ENCODE measurements at regions not wholly inside any gene's neighbourhood (a gene's known extent, or its start where the extent isn't known, plus 50 kb on each side); places are given as distances from the start of the nearest gene placed in this dataset.

DNA sequence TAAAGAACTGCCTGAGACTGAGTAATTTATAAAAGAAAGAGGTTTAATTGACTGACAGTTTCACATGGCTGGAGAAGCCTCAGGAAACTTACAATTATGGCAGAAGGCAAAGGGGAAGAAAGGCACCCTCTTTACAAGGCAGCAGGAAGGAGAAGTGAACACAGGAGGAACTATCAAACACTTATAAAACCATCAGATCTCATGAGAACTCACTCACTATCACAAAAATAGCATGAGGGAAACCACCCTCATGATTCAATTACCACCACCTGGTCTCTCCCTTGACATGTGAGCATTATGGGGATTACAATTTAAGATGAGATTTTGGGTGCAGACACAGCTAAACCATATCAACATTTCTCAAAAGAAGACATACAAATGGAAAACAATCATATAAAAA is 266.3 kb downstream of the EPM2A start:
- H3K9me3 Mint-ChIP-seq, result peaks cover 0 to 4% of the 10 kb centered on the region in 2 experiments; a peak in 2 of 5 replicates
- no peaks in the 10 kb centered on the region for H3K4me1 Mint-ChIP-seq
- H3K4me3 Mint-ChIP-seq, result no peak overlapping the region
- no peak overlapping the region for H3K27ac Mint-ChIP-seq
- no peaks in the 10 kb centered on the region for H3K36me3 Mint-ChIP-seq (ENCODE audit: insufficient read depth in 1 of 3, low read depth in 3 of 3)
- no peak overlapping the region for H4K5ac ChIP-seq (ENCODE audit: insufficient read length, low read depth, low read length)
- H2BK5ac ChIP-seq (ENCODE audit: insufficient read length, low read length), result no peak overlapping the region
- no peak overlapping the region for H3K9ac ChIP-seq (ENCODE audit: extremely low read depth, insufficient read length, low read length)
- no peaks in the 10 kb centered on the region for H3K79me2 ChIP-seq (ENCODE audit: insufficient read depth, low read length)
- no peaks in the 10 kb centered on the region for H3K9me3 ChIP-seq (ENCODE audit: control insufficient read depth, low read depth, low read length)
- H3K27me3 Mint-ChIP-seq (ENCODE audit: low read depth), result no peaks in the 10 kb centered on the region; the same call in 1 of the 2 replicates
- no peak overlapping the region for H3K4me2 ChIP-seq (ENCODE audit: insufficient read depth, insufficient read length, low read length)
- no peak overlapping the region for H2BK15ac ChIP-seq (ENCODE audit: low read depth, low read length)
- H4K8ac ChIP-seq (replicated peaks; ENCODE audit: insufficient read length, low read depth, low read length), result no peak overlapping the region
- no peak overlapping the region for H2BK12ac ChIP-seq (ENCODE audit: insufficient read length, low read depth, low read length)
- no peak overlapping the region for H3K56ac ChIP-seq (ENCODE audit: insufficient read length, low read depth, low read length)
- H3T11ph ChIP-seq (ENCODE audit: low read length), result no peak overlapping the region
- H3K4ac ChIP-seq (ENCODE audit: low read depth, low read length), result no peak overlapping the region
- no peaks in the 10 kb centered on the region for H3K27me3 ChIP-seq (ENCODE audit: insufficient read depth, low read length)
- no peak overlapping the region for H2BK20ac ChIP-seq (ENCODE audit: low read depth, low read length, poor library complexity, severe bottlenecking)
- H2BK120ac ChIP-seq (ENCODE audit: low read depth, low read length, poor library complexity, severe bottlenecking), result no peak overlapping the region
- H3K23ac ChIP-seq (ENCODE audit: insufficient read length, low read depth, low read length), result no peak overlapping the region
- no peak overlapping the region for H4K91ac ChIP-seq (ENCODE audit: insufficient read length, low read depth, low read length)
- H3K4me1 ChIP-seq (ENCODE audit: insufficient read depth, low read length), result no peaks in the 10 kb centered on the region
- H3K23me2 ChIP-seq (ENCODE audit: insufficient read length, low read depth, low read length, poor library complexity, severe bottlenecking), result no peaks in the 10 kb centered on the region
- H3K14ac ChIP-seq (ENCODE audit: insufficient read depth, low read length), result no peak overlapping the region
- H2AFZ ChIP-seq (ENCODE audit: low read length), result no peak overlapping the region
- no peaks in the 10 kb centered on the region for H4K20me1 ChIP-seq (ENCODE audit: control insufficient read depth, insufficient read depth, insufficient read length)
- H2AK5ac ChIP-seq (ENCODE audit: insufficient read length, low read length), result no peak overlapping the region
- TF ChIP-seq CTCF (conservative IDR thresholded peaks at IDR 0.05), result no peak
- H3K18ac ChIP-seq (ENCODE audit: insufficient read length, low read depth, low read length), result no peak overlapping the region
- DNase-seq, result no peak
- H3K79me1 ChIP-seq (ENCODE audit: insufficient read depth, low read depth, low read length, poor library complexity, severe bottlenecking), result no peaks in the 10 kb centered on the region
- no peak overlapping the region for H3K27ac ChIP-seq (ENCODE audit: insufficient read length, low read depth, low read length)

Data from H9 (cell line).